Dendritic cell treated with granulocyte-macrophage colony-stimulating factor and Interleukin-4, amounts not matched to agents 40 ng/mL and 50 ng/mL, for 4 days (primary cell): ENCODE measurements at regions not wholly inside any gene's neighbourhood (a gene's known extent, or its start where the extent isn't known, plus 50 kb on each side); places are given as distances from the start of the nearest gene placed in this dataset.

ENCODE experiments used
- H3K27ac Mint-ChIP-seq: one replicate; pipeline ENCODE4 v1.8.0; 2022; ENCODE audit warnings: mild to moderate bottlenecking, mixed read lengths
- H3K27me3 Mint-ChIP-seq: one replicate; pipeline ENCODE4 v1.8.0; 2022; ENCODE audit warnings: mild to moderate bottlenecking, mixed read lengths
- H3K36me3 Mint-ChIP-seq: one replicate; pipeline ENCODE4 v1.8.0; 2022; ENCODE audit warnings: low read depth, mixed read lengths
- H3K4me1 Mint-ChIP-seq: one replicate; pipeline ENCODE4 v1.8.0; 2022; ENCODE audit warnings: low read depth, mixed read lengths
- H3K4me3 Mint-ChIP-seq: one replicate; pipeline ENCODE4 v1.8.0; 2022; ENCODE audit warnings: mild to moderate bottlenecking, moderate library complexity, mixed read lengths
- H3K9me3 Mint-ChIP-seq: one replicate; pipeline ENCODE4 v1.8.0; 2022; ENCODE audit warnings: mixed read lengths
- intact Hi-C: fragments of 100-400 bp; cut with micrococcal nuclease; formaldehyde crosslinking; loops from one replicate; pipeline ENCODE4 v1.15.0; 2022

DNA sequence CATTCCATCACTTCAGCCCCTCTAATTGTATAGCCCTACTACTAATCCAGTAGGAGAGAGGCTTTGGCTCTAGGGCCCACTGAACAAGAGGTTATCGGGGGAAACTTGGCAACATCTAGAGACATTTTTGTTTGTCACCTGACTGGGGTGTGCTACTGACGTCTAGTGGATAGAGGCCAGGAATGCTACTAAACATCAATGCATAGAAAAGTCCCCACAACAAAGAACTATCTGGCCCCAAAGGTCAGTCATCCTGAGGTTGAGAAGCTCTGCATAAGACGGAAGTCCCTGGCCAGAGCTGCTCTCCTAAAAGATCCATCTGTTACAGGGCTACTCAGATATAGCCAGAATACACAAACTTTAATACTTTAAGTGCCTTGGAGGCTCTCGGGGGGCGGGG is 570.6 kb upstream of the KLF4 start:
- Mint-ChIP-seq H3K27ac (no peak overlapping the region), H3K4me3 (no peak overlapping the region), H3K36me3 (peaks cover 14% of the 10 kb centered on the region), H3K9me3 (peaks cover 19% of the 10 kb centered on the region), H3K4me1 (peaks cover 14% of the 10 kb centered on the region), H3K27me3 (peaks cover 4% of the 10 kb centered on the region)
- intact Hi-C loops: no loop called here

DNA sequence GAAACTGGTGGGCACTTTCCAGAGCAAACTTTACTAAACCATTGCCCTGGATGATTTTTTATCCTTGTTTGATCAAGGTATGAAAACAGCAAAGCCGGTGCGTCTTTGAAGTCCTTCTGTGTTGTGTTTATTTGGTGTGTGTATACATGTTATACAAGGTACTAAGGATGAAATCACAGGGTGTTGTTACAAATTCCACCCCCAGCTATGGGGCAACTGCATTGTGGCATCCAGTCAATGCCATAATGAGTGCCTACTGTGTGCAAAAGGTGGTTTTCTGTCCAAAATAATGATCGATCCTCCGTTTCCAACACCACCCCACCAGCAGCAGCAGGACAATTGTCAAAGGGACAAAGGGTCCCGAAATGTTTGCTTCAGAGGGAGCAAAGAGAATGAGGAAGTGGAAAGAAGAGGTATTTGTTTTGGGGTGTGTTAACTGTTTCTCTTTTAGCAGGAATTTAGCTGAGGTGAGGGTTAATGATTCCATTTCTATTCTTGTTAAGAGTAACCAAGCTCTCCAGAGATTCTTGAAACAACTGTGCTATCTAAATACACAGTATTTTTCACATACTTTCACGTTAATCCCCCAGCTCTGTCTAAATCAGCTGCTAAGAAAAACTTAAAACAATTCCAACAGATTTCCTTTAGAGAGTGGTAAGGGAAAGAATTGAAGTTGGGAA is 568.7 kb upstream of the KLF4 start:
- H3K27ac Mint-ChIP-seq: no peak overlapping the region
- H3K4me3 Mint-ChIP-seq: no peak overlapping the region
- H3K36me3 Mint-ChIP-seq: peaks cover 7% of the 10 kb centered on the region
- intact Hi-C loops: no loop called here
- H3K9me3 Mint-ChIP-seq: peaks cover 10% of the 10 kb centered on the region
- peaks cover 14% of the 10 kb centered on the region for H3K4me1 Mint-ChIP-seq
- H3K27me3 Mint-ChIP-seq: peaks cover 8% of the 10 kb centered on the region

DNA sequence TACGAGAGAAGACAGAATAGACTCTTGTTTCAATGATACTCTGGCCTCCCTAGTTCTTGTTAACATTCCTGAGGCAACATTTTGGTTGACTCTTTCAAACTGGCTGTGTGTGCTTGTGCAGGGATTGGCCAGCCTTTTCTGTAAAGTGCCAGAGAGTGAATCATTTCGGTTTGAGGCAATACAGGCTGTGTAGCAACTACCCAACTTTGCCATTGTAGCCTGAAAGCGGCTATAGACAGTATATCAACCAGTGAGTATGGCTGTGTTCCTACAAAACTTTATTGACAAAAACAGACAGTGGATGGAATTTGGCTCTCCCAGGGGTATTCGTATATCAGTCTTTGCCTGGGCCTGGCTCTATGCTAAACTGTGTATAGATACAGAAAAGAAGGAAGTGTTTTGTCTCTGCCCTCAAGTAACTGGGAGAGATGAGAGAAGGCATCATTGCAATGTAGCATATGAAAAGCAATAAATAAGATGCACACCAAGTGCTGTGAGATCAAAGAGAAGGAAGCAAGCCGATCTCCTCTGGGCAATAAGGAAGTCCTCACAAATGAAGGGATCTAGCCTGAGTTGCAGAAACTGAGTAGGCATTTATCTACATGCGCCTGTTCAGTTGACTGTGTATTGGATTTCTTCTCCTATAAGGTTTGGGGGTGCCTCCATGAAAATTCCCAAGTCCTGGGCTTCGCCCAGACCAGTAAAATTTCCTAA is 568.0 kb upstream of the KLF4 start:
- intact Hi-C loops: no loop called here
- Mint-ChIP-seq H3K27me3 (peaks cover 6% of the 10 kb centered on the region), H3K4me1 (peaks cover 14% of the 10 kb centered on the region), H3K36me3 (peaks cover 2% of the 10 kb centered on the region), H3K9me3 (peaks cover 3% of the 10 kb centered on the region), H3K4me3 (no peak overlapping the region), H3K27ac (no peak overlapping the region)

DNA sequence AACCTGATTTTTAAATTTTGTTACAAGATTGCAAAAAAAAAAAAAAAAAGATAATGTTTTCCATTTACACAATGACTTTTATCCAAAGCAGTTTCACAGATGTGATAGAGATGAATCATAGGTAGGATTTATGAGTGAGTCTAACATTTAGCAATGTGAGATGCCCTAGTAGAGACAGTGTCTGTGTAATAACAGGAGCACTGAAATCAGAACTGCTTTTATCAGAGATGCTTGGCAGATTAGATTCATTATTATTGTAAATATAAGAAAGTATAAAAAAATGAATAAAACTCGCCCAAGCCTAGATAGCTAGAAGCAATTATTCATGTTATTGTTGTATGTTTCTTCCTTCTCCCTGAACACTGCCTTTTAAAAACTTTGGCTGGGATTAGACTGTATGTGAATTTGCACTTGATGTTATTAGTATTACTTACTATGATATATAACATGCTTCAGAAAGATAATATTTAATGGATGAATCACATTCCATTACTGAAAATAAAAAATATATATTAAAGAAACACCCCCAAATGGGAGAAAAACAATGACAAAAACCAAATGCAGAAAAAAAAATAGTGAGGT is 567.3 kb upstream of the KLF4 start:
- intact Hi-C loops: no loop called here
- Mint-ChIP-seq H3K36me3 (no peaks in the 10 kb centered on the region), H3K27ac (no peak overlapping the region), H3K27me3 (peaks cover 6% of the 10 kb centered on the region), H3K4me1 (peaks cover 14% of the 10 kb centered on the region), H3K9me3 (no peaks in the 10 kb centered on the region), H3K4me3 (no peak overlapping the region)

DNA sequence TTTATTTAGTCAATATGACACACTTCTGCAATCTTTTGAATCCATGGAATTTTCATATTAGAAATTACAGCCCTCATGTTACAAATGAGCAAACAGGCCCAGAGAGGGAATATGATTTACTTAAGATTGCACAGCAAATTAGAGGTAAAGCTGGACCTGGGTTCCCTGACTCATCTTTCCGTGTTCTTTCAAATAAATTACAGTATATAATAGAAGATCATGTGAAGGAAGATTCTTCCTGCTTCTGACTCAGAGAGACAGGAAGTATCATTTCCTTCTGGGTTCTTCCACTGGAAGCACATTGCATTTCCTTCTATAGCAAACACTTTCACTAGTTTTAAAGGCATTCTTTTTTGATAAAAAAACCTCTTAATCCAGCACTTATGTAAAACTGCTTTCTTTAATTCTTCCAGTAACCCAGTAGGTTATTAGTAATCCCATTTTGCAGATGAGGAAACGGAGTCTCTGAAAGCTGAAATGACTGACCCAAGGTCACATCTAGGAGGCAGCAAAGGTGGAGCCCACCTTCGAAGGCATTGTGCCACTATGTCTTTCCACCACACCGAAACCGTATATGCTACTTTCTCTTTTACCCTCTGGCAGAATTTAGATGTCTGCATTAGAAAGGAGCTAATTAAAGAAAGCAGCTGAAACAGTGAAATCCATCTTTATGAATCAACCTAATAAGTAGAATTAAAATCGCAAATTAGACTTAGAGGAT is 566.7 kb upstream of the KLF4 start:
- Mint-ChIP-seq H3K4me3 (no peak overlapping the region), H3K36me3 (no peaks in the 10 kb centered on the region), H3K27me3 (peaks cover 6% of the 10 kb centered on the region), H3K9me3 (no peaks in the 10 kb centered on the region), H3K4me1 (peaks cover 14% of the 10 kb centered on the region), H3K27ac (no peak overlapping the region)
- intact Hi-C loops: no loop called here

DNA sequence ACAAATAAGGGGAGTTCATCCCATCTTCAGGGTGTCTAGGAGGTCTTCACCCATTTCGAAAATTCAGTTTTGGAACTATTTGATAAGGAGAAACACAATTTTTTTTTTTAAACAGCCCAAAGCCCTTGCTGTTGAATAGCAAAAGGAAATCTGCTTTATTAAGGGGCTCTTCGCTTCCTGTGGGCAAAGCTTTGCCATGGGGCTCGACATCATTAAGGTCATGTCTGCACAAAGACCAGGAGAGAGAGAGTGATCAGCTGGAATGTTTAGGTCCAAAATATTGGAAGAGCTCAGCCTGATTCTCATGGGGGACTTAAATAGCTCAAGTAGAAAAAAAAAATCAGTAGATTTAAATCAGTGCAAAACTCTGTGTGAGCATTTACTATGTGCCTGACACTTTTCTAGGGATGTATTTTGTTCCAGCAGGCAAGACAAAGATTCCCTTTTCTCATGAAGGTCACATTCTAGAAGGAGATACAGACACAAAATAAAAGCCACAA is 564.6 kb upstream of the KLF4 start:
- H3K4me3 Mint-ChIP-seq: no peak overlapping the region
- H3K4me1 Mint-ChIP-seq: peaks cover 24% of the 10 kb centered on the region

DNA sequence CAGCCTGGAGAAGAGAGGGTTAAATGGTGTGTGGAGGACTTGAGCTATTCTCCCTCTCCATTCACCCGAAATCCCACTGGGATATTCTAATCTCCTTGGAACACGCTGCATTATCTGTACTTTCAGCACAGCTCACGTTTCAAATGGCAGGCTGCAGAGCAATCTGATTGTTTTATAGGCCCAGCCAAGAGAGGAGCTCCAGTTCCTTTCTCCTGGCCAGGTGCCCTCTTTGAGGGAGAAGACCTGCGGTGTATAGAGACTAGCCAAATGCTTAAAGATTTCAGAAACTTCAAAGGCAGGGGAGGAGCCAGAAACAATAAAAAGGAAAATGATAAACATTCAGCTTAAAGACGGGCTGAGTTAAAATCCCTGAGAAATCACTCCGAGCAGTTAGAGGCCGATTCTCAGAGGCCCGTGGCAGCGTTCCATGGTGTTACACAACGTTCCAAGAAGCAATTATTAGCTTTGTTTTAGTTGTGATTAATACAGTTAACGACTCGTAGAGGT is 564.0 kb upstream of the KLF4 start:
- Mint-ChIP-seq H3K27me3 (peaks cover 6% of the 10 kb centered on the region), H3K27ac (no peak overlapping the region), H3K4me3 (no peak overlapping the region), H3K36me3 (no peaks in the 10 kb centered on the region), H3K4me1 (peaks cover 24% of the 10 kb centered on the region), H3K9me3 (no peaks in the 10 kb centered on the region)
- intact Hi-C loops: no loop called here

More for the DNA sequence above, 564.6 kb upstream of the KLF4 start:
- no peaks in the 10 kb centered on the region for H3K9me3 Mint-ChIP-seq
- intact Hi-C loops: no loop called here
- H3K36me3 Mint-ChIP-seq: no peaks in the 10 kb centered on the region
- H3K27ac Mint-ChIP-seq: no peak overlapping the region
- peaks cover 6% of the 10 kb centered on the region for H3K27me3 Mint-ChIP-seq

DNA sequence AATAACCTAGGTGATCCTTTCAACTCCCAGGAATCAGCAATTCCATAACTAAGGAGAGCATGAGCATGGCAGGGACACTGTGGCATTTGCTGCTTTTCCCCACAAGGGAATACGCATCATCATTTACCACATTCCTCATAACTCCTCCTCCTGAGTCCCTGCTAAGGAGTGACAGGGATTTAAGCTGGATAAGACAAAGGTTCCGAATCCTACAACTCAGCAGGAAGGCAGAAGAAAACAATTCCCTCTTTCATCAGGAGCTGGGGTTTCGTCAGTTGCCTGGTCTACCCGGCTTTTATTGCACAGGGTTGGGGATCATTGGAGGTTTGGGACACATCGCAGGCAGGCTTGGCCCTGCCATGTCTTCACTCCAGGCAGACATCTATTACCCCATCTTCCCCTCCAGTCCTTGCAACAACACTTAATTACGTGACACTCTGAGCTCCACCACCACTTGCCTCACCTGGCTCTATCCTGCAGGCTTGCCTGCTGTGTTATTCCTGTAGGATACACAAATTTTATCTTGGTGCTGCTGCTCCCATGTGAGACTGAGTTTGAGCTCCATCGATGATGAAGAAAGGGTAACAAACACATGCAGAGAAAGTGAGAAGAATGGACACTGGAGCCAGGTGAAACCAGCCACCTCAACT is 563.0 kb upstream of the KLF4 start:
- Mint-ChIP-seq H3K9me3 (no peaks in the 10 kb centered on the region), H3K36me3 (no peaks in the 10 kb centered on the region), H3K27me3 (peaks cover 11% of the 10 kb centered on the region), H3K4me1 (peaks cover 13% of the 10 kb centered on the region), H3K4me3 (no peak overlapping the region), H3K27ac (no peak overlapping the region)
- intact Hi-C loops: no loop called here

DNA sequence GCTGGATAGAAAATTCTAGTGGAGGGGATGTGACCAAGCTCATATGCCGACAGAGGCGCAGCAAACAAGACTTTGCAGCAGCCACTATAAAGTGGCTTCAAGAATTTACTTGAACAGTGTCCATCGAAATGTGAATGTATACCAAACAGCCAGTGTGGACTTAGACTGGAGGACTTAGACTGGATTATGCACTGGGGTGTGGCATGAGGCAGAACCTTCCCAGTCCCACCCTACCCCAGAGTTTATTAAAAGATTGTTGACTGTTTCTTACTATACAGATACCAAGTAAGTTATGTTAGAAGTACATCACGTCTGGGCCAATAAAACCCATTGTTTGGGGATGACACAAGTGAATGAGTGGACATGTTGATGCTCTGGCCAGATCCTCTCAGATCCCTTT is 561.3 kb upstream of the KLF4 start:
- no peak overlapping the region for H3K4me3 Mint-ChIP-seq
- intact Hi-C loops: no loop called here
- no peak overlapping the region for H3K27ac Mint-ChIP-seq
- H3K9me3 Mint-ChIP-seq: no peaks in the 10 kb centered on the region
- no peaks in the 10 kb centered on the region for H3K36me3 Mint-ChIP-seq
- peaks cover 10% of the 10 kb centered on the region for H3K4me1 Mint-ChIP-seq
- peaks cover 11% of the 10 kb centered on the region for H3K27me3 Mint-ChIP-seq

DNA sequence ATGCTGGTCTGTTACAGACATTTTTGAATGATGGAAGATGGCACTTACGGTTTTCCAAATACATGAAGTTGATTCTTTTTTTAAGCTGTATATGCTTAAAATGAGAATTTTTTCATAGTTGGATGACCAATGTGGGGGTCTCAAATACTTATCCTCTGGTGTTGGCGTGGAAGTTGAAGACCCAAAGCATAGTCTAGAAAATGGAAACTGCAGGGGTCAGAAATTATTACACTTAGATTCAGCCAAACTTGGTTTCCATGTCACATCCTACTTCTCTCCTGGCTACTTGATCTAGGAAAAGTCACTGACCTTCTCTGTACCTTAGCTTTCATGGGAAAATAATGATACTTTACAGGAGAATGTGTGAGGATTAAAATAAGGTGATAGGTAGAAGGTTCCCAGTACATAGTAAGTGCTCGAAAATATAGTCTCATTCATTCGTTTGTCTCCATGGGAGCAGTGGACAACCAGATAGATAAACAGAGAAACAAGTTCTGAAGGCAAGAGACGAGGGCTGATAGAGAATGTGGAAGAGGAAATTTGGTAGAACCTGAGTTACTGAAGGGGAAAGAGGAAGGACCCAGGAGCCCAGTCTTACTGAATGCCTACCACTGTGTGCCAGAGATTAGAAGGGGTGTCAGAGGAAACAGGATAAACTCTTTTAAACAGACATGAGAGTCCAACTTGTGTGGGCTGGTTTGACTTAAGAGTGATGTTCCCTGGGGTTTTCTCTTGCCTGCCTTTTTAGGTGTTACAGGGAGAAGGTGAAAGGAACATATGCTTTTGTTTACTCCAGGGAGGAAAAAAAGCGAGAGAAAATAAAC is 560.3 kb upstream of the KLF4 start:
- Mint-ChIP-seq H3K27ac (peak overlapping the region; percentile 14), H3K9me3 (no peaks in the 10 kb centered on the region), H3K4me1 (peaks cover 10% of the 10 kb centered on the region), H3K36me3 (no peaks in the 10 kb centered on the region), H3K4me3 (no peak overlapping the region), H3K27me3 (peaks cover 11% of the 10 kb centered on the region)
- intact Hi-C loops: no loop called here

DNA sequence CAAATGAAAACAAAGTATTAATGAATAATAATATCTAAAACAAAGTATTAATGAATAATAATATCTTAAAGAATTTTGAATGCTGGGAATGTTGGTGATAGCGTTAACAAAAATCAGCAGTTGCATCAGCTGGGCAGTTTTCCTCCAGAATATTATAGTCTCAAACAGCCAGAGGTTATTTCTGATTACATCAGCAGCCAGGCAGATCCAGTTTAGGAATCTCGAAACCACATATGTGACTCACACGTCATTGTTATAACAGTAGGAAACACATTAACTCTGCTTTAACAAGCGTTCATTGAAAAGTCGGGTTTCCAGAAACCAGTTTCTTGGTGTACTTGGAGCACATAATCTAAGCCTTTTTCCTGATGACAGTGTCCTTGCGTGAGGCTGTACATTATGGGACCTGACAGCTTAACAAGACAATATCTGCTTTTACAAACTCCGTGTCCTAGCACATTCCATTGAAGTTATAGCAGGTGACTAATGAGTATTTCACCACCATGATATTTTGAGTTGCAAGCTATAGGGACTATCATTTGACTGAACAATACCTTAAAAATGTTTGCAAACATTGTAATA is 559.5 kb upstream of the KLF4 start:
- Mint-ChIP-seq H3K27me3 (peaks cover 7% of the 10 kb centered on the region), H3K36me3 (no peaks in the 10 kb centered on the region), H3K9me3 (no peaks in the 10 kb centered on the region), H3K4me1 (peaks cover 10% of the 10 kb centered on the region), H3K27ac (no peak overlapping the region), H3K4me3 (no peak overlapping the region)
- intact Hi-C loops: no loop called here

DNA sequence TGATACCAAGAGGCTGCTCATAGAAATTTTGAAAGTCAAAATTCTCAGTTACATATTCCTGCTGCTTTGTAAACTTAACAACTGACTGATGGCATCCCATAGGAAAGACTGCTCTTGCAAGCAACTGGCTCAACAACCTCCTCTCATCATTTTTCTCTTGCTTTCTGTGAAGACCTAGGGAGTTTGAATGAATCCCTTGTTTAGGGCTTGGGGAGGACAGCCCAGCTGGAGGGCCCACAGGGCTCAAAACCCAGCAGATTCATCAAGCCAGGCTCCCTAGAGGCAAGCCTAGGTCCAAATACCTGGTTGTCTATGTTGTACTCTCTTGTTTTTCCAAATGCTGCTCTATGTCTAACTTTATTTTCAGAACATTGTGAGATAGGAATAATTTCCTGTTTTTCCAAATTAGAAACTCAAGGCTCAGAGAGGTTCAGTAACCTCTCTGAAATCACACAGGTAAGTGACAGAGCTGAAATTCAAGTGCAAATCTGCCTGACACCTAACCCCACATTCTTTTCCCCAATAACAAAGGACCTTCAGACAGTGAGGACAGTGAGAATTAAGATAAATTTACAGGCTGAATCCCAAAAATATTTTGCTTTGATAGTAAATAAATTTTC is 558.9 kb upstream of the KLF4 start:
- intact Hi-C loops: no loop called here
- peaks cover 5% of the 10 kb centered on the region for H3K9me3 Mint-ChIP-seq
- H3K27me3 Mint-ChIP-seq: peaks cover 6% of the 10 kb centered on the region
- no peak overlapping the region for H3K4me3 Mint-ChIP-seq
- H3K36me3 Mint-ChIP-seq: no peaks in the 10 kb centered on the region
- H3K4me1 Mint-ChIP-seq: peaks cover 10% of the 10 kb centered on the region
- H3K27ac Mint-ChIP-seq: no peak overlapping the region
